Adrenal gland (tissue), 9 donors: ENCODE measurements at regions not wholly inside any gene's neighbourhood (a gene's known extent, or its start where the extent isn't known, plus 50 kb on each side); places are given as distances from the start of the nearest gene placed in this dataset.

ENCODE experiments used
- DNase-seq, 7 donors: peaks; one replicate each; pipeline ENCODE4 v3.0.0-alpha.2; 2019 to 2020
- H3K27ac ChIP-seq, 5 donors: fragments of 200-600 bp; sonication (generic) in 4 of 5; 1 replicate in 3 of 5; 2 replicates in 2 of 5; pipeline versions ENCODE4 v1.5.1 to v1.8.0; 2016 to 2020; ENCODE audit warnings: mild to moderate bottlenecking in 1 of 5
- H3K27me3 ChIP-seq: fragments of 200-600 bp; 2 replicates; pipeline ENCODE4 v1.8.0; 2021
- H3K36me3 ChIP-seq, 2 donors: fragments of 200-600 bp; replicated peaks in 1 of 2; 1 replicate in 1 of 2; 2 replicates in 1 of 2; pipeline versions ENCODE4 v1.5.1 to v1.8.0; 2018 to 2022
- H3K4me1 ChIP-seq, 2 donors: fragments of 200-600 bp; replicated peaks in 1 of 2; 1 replicate in 1 of 2; 2 replicates in 1 of 2; pipeline versions ENCODE4 v1.5.1 to v1.8.0; 2018 to 2021
- H3K4me3 ChIP-seq, 4 donors: fragments of 200-600 bp; sonication (generic) in 3 of 4; one replicate each; pipeline ENCODE4 v1.5.1; 2016 to 2018
- H3K9me3 ChIP-seq, 3 donors: fragments of 200-600 bp; sonication (generic) in 1 of 3; replicated peaks in 1 of 3; 1 replicate in 2 of 3; 2 replicates in 1 of 3; pipeline versions ENCODE4 v1.5.1 to v1.8.0; 2016 to 2021
- CTCF ChIP-seq, 6 experiments: fragments of 450-650 bp in 4 of 6; fragments of 200-600 bp in 2 of 6; sonication (generic) in 1 of 6; IDR thresholded peaks; 1 replicate in 5 of 6; 2 replicates in 1 of 6; pipeline versions ENCODE4 v1.5.1 to v1.8.0; 2016 to 2021; ENCODE audit warnings: antibody characterized with exemption in 6 of 6, mild to moderate bottlenecking in 2 of 6, moderate library complexity in 1 of 6
- POLR2A ChIP-seq, 2 donors: fragments of 450-650 bp; IDR thresholded peaks; one replicate each; pipeline ENCODE4 v1.6.1; 2017; ENCODE audit warnings: antibody characterized with exemption in 2 of 2, mild to moderate bottlenecking in 2 of 2, moderate library complexity in 1 of 2
- WGBS, 4 donors: extraction: QIAGEN DNeasy Blood & Tissue Kit in 2 of 4; methylation state at CpG; one replicate each; pipeline versions ENCODE4 v1.1.5 to v1.1.7; 2013 to 2017; 5-methylcytosine and 5-hydroxymethylcytosine counted together
- intact Hi-C, 2 donors: fragments of 100-400 bp; cut with DNase I; formaldehyde crosslinking; loops; one replicate each; pipeline versions ENCODE4 v1.14.1 to v1.15.0; 2022 to 2023
- donor health status: healthy with polysubstance abuse.
- donor health status: Bipolar disorder and iron deficiency.
- donor health status: DM: yes; HTN: yes; CAD: no.
- donor health status: DM: no; HTN: no; CAD: no.
- donor health status: DM: no; HTN: no; CAD: no.

GRCh38 chr1:222233444-222234158, 314.3 kb downstream of the HHIPL2 start:
- TF ChIP-seq POLR2A (IDR thresholded peaks at IDR 0.05) (no peak), CTCF (IDR thresholded peaks at IDR 0.05) (no peak)
- H3K4me3 ChIP-seq = no peak overlapping the region

GRCh38 chr1:222232842-222233241, 315.1 kb downstream of the HHIPL2 start:
- no peaks in the 10 kb centered on the region for H3K4me1 ChIP-seq
- DNase-seq = no peak
- no peaks in the 10 kb centered on the region for H3K27me3 ChIP-seq
- intact Hi-C loops = no loop called here
- no peaks in the 10 kb centered on the region for H3K9me3 ChIP-seq
- no peak overlapping the region for H3K4me3 ChIP-seq
- H3K36me3 ChIP-seq = no peaks in the 10 kb centered on the region
- no peak overlapping the region for H3K27ac ChIP-seq
- no peak for TF ChIP-seq CTCF (IDR thresholded peaks at IDR 0.05)
- TF ChIP-seq POLR2A (IDR thresholded peaks at IDR 0.05) = no peak

More at GRCh38 chr1:222233444-222234158, 314.3 kb downstream of the HHIPL2 start:
- DNase-seq = no peak
- WGBS, 4 donors = 65 to 82% (median 76%) methylated on average over 6 of the region's 6 CpGs
- Histone ChIP-seq H3K4me1 (no peaks in the 10 kb centered on the region), H3K36me3 (no peaks in the 10 kb centered on the region), H3K27ac (no peak overlapping the region), H3K9me3 (no peaks in the 10 kb centered on the region), H3K27me3 (no peaks in the 10 kb centered on the region)
- intact Hi-C loops = no loop called here

- Histone ChIP-seq H3K4me3 (no peak overlapping the region), H3K9me3 (no peaks in the 10 kb centered on the region), H3K36me3 (no peaks in the 10 kb centered on the region), H3K27me3 (no peaks in the 10 kb centered on the region), H3K27ac (no peak overlapping the region), H3K4me1 (peaks cover 4 to 6% of the 10 kb centered on the region in 2 donors)
- intact Hi-C loops = no loop called here
- TF ChIP-seq CTCF (IDR thresholded peaks at IDR 0.05) (no peak), POLR2A (IDR thresholded peaks at IDR 0.05) (no peak)
- DNase-seq = no peak
- WGBS, 4 donors = 69 to 82% (median 75%) methylated on average over 4 of the region's 4 CpGs
Measured at GRCh38 chr1:222229672-222230312, 318.1 kb downstream of the HHIPL2 start.

- Histone ChIP-seq H3K36me3 (no peaks in the 10 kb centered on the region), H3K27ac (no peak overlapping the region), H3K4me3 (no peak overlapping the region), H3K27me3 (no peaks in the 10 kb centered on the region), H3K9me3 (no peaks in the 10 kb centered on the region), H3K4me1 (peaks cover 5 to 7% of the 10 kb centered on the region in 2 donors)
- 75 to 84% (median 77%) methylated on average over 4 of the region's 4 CpGs for WGBS, 4 donors
- DNase-seq = no peak
- intact Hi-C loops = no loop called here
- no peak for TF ChIP-seq CTCF (IDR thresholded peaks at IDR 0.05)
- no peak for TF ChIP-seq POLR2A (IDR thresholded peaks at IDR 0.05)
Measured at GRCh38 chr1:222225316-222225691, 322.6 kb downstream of the HHIPL2 start.
